ENCODE measurements at regions not wholly inside any gene's neighbourhood (a gene's known extent, or its start where the extent isn't known, plus 50 kb on each side); places are given as distances from the start of the nearest gene placed in this dataset.
"Not testable (repeated sequence)": the region's sequence is repeated elsewhere in the genome, so short reads cannot be mapped to it uniquely, and the experiment has no call there.

DNA sequence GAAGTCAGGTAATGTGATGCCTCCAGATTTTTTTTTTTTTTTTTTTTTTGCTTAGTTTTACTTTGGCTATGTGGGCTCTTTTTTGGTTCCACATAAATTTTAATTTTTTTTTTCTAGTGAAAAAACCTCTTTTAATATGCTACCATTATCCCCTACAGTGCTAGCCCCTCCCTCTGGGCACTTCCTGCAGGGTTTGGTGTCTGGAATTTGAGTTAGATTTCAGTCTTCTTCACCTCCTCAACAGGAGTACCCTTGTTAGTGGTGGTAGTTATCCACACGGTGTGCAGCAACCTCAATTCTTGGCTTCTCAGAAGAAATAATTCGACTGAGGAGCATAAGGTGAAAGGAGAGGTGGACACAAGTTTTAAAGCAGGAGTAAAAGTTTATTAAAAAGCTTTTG lies 128.8 kb upstream of the SYNCRIP start:
- 63 to 76% (median 75%) methylated on average over 2 of the region's 2 CpGs for WGBS, 3 donors
- Histone ChIP-seq H3K4me3 (ENCODE audit: low read depth in 1 of 3, low read length in 3 of 3) (no peak overlapping the region), H3K9me3 (ENCODE audit: control insufficient read depth in 2 of 2, insufficient read depth in 1 of 2, low read depth in 1 of 2, low read length in 1 of 2) (no peaks in the 10 kb centered on the region), H3K36me3 (ENCODE audit: control insufficient read depth in 3 of 3, insufficient read depth in 2 of 3, low read depth in 1 of 3, low read length in 3 of 3) (no peaks in the 10 kb centered on the region), H3K27ac (ENCODE audit: low read depth in 1 of 3, low read length in 2 of 3) (no peak overlapping the region), H3K4me1 (ENCODE audit: control insufficient read depth in 3 of 3, insufficient read depth in 2 of 3, low read depth in 1 of 3, low read length in 2 of 3) (no peaks in the 10 kb centered on the region), H3K27me3 (ENCODE audit: control insufficient read depth in 3 of 3, insufficient read depth in 3 of 3, low read length in 3 of 3) (no peaks in the 10 kb centered on the region)
- FAIRE-seq (no peak), DNase-seq (no peak)

DNA sequence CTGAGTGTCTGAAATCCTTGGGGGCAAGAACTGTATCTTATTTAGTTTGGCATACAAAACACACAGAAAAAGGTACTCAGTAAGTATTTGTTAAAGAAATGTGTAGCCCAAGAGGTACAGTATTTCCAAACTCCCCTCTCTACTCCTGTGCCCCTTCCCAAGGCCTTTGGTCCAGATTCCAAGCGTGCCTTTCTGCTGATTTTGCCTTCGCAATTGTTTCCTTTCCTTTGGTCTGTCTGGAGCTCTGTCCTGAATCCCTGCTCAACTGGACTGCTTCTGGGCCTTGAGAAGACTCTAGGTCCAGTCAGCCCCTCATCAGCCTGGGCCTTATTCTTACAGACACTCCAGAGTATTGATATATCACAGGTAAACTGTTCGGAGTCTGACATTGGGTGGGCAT lies 122.2 kb upstream of the SYNCRIP start:
- H3K4me1 ChIP-seq (ENCODE audit: control insufficient read depth in 3 of 3, insufficient read depth in 2 of 3, low read depth in 1 of 3, low read length in 2 of 3), result no peaks in the 10 kb centered on the region
- H3K36me3 ChIP-seq (ENCODE audit: control insufficient read depth in 3 of 3, insufficient read depth in 2 of 3, low read depth in 1 of 3, low read length in 3 of 3), result no peaks in the 10 kb centered on the region
- no peak for FAIRE-seq
- H3K27ac ChIP-seq (ENCODE audit: low read depth in 1 of 3, low read length in 2 of 3), result no peak overlapping the region
- WGBS, 3 donors, result 87 to 94% (median 94%) methylated on average over 3 of the region's 3 CpGs
- no peak for DNase-seq
- no peak overlapping the region for H3K4me3 ChIP-seq (ENCODE audit: low read depth in 1 of 3, low read length in 3 of 3)
- H3K27me3 ChIP-seq (ENCODE audit: control insufficient read depth in 3 of 3, insufficient read depth in 3 of 3, low read length in 3 of 3), result peaks cover 0 to 1% (median 0%) of the 10 kb centered on the region in 3 donors
- H3K9me3 ChIP-seq (ENCODE audit: control insufficient read depth in 2 of 2, insufficient read depth in 1 of 2, low read depth in 1 of 2, low read length in 1 of 2), result no peaks in the 10 kb centered on the region

GRCh38 chr6:85756982-85757381 lies 114.3 kb upstream of the SYNCRIP start:
- Histone ChIP-seq H3K4me3 (ENCODE audit: low read depth in 1 of 3, low read length in 3 of 3) (no peak overlapping the region), H3K9me3 (ENCODE audit: control insufficient read depth in 2 of 2, insufficient read depth in 1 of 2, low read depth in 1 of 2, low read length in 1 of 2) (no peaks in the 10 kb centered on the region), H3K36me3 (ENCODE audit: control insufficient read depth in 3 of 3, insufficient read depth in 2 of 3, low read depth in 1 of 3, low read length in 3 of 3) (no peaks in the 10 kb centered on the region), H3K27me3 (ENCODE audit: control insufficient read depth in 3 of 3, insufficient read depth in 3 of 3, low read length in 3 of 3) (no peaks in the 10 kb centered on the region), H3K27ac (ENCODE audit: low read depth in 1 of 3, low read length in 2 of 3) (no peak overlapping the region), H3K4me1 (ENCODE audit: control insufficient read depth in 3 of 3, insufficient read depth in 2 of 3, low read depth in 1 of 3, low read length in 2 of 3) (peaks cover 0 to 1% (median under 1%) of the 10 kb centered on the region in 3 donors)
- DNase-seq (peak; percentile 8 to 21), FAIRE-seq (no peak)

- DNase-seq (peak in 1 of 2 donors; percentile 10), FAIRE-seq (no peak)
- Histone ChIP-seq H3K27me3 (ENCODE audit: control insufficient read depth in 3 of 3, insufficient read depth in 3 of 3, low read length in 3 of 3) (no peaks in the 10 kb centered on the region), H3K4me3 (ENCODE audit: low read depth in 1 of 3, low read length in 3 of 3) (no peak overlapping the region), H3K9me3 (ENCODE audit: control insufficient read depth in 2 of 2, insufficient read depth in 1 of 2, low read depth in 1 of 2, low read length in 1 of 2) (no peaks in the 10 kb centered on the region), H3K27ac (ENCODE audit: low read depth in 1 of 3, low read length in 2 of 3) (no peak overlapping the region), H3K4me1 (ENCODE audit: control insufficient read depth in 3 of 3, insufficient read depth in 2 of 3, low read depth in 1 of 3, low read length in 2 of 3) (peaks cover 0 to 4% (median 3%) of the 10 kb centered on the region in 3 donors), H3K36me3 (ENCODE audit: control insufficient read depth in 3 of 3, insufficient read depth in 2 of 3, low read depth in 1 of 3, low read length in 3 of 3) (no peaks in the 10 kb centered on the region)
- 7 to 21% (median 20%) methylated on average over 2 of the region's 2 CpGs for WGBS, 3 donors
Measured at GRCh38 chr6:85754894-85755293, 112.2 kb upstream of the SYNCRIP start.

- no peaks in the 10 kb centered on the region for H3K36me3 ChIP-seq (ENCODE audit: control insufficient read depth in 3 of 3, insufficient read depth in 2 of 3, low read depth in 1 of 3, low read length in 3 of 3)
- FAIRE-seq (no peak), DNase-seq (peak in 1 of 2 donors; percentile 28)
- peaks cover 0 to 4% (median 3%) of the 10 kb centered on the region in 3 donors for H3K4me1 ChIP-seq (ENCODE audit: control insufficient read depth in 3 of 3, insufficient read depth in 2 of 3, low read depth in 1 of 3, low read length in 2 of 3)
- no peak overlapping the region for H3K4me3 ChIP-seq (ENCODE audit: low read depth in 1 of 3, low read length in 3 of 3)
- H3K27ac ChIP-seq (ENCODE audit: low read depth in 1 of 3, low read length in 2 of 3), result no peak overlapping the region
- no peaks in the 10 kb centered on the region for H3K9me3 ChIP-seq (ENCODE audit: control insufficient read depth in 2 of 2, insufficient read depth in 1 of 2, low read depth in 1 of 2, low read length in 1 of 2)
- no peaks in the 10 kb centered on the region for H3K27me3 ChIP-seq (ENCODE audit: control insufficient read depth in 3 of 3, insufficient read depth in 3 of 3, low read length in 3 of 3)
- WGBS, 3 donors, result 30 to 63% (median 33%) methylated on average over 5 of the region's 5 CpGs
Measured at GRCh38 chr6:85752602-85753001, 109.9 kb upstream of the SYNCRIP start.

DNA sequence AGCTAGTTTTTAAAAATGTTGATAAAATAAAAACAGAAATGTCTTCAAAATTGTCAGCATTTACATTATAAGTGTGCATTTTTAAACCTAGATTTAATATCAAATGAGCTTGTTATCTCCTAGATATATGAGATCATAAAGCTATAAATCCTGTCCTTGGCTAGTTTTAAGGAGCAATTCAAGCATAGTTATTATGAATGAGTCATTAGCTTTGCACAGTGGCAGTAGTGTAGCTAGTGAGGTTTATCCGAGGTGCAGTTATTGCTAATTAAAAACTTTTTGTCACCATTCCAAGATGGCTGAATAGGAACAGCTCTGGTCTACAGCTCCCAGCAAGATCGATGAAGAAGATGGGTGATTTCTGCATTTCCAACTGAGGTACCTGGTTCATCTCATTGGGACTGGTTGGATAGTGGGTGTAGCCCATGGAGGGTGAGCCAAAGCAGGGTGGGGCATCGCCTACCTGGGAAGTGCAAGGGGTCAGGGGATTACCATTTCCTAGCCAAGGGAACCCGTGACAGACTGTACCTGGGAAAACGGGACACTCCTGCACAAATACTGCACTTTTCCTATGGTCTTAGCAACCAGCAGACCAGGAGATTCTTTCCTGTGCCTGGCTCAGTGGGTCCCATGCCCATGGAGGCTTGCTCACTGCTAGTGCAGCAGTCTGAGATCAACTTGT lies 108.8 kb upstream of the SYNCRIP start:
- H3K4me1 ChIP-seq (ENCODE audit: control insufficient read depth in 3 of 3, insufficient read depth in 2 of 3, low read depth in 1 of 3, low read length in 2 of 3), result peaks cover 0 to 4% (median 3%) of the 10 kb centered on the region in 3 donors
- H3K4me3 ChIP-seq (ENCODE audit: low read depth in 1 of 3, low read length in 3 of 3), result no peak overlapping the region
- FAIRE-seq, result peak; percentile 88
- peak; percentile 46 to 87 for DNase-seq
- no peaks in the 10 kb centered on the region for H3K36me3 ChIP-seq (ENCODE audit: control insufficient read depth in 3 of 3, insufficient read depth in 2 of 3, low read depth in 1 of 3, low read length in 3 of 3)
- WGBS, 3 donors, result 18 to 63% (median 32%) methylated on average over 5 of the region's 5 CpGs
- no peaks in the 10 kb centered on the region for H3K27me3 ChIP-seq (ENCODE audit: control insufficient read depth in 3 of 3, insufficient read depth in 3 of 3, low read length in 3 of 3)
- no peaks in the 10 kb centered on the region for H3K9me3 ChIP-seq (ENCODE audit: control insufficient read depth in 2 of 2, insufficient read depth in 1 of 2, low read depth in 1 of 2, low read length in 1 of 2)
- H3K27ac ChIP-seq (ENCODE audit: low read depth in 1 of 3, low read length in 2 of 3), result no peak overlapping the region

GRCh38 chr6:85750146-85750545 lies 107.5 kb upstream of the SYNCRIP start:
- H3K4me3 ChIP-seq (ENCODE audit: low read depth in 1 of 3, low read length in 3 of 3); H3K4me1 ChIP-seq (ENCODE audit: control insufficient read depth in 3 of 3, insufficient read depth in 2 of 3, low read depth in 1 of 3, low read length in 2 of 3); DNase-seq; H3K27ac ChIP-seq (ENCODE audit: low read depth in 1 of 3, low read length in 2 of 3); FAIRE-seq; H3K36me3 ChIP-seq (ENCODE audit: control insufficient read depth in 3 of 3, insufficient read depth in 2 of 3, low read depth in 1 of 3, low read length in 3 of 3); H3K27me3 ChIP-seq (ENCODE audit: control insufficient read depth in 3 of 3, insufficient read depth in 3 of 3, low read length in 3 of 3); H3K9me3 ChIP-seq (ENCODE audit: control insufficient read depth in 2 of 2, insufficient read depth in 1 of 2, low read depth in 1 of 2, low read length in 1 of 2): not testable (repeated sequence)
- WGBS, 3 donors, result 80 to 90% (median 83%) methylated on average over 2 of the region's 2 CpGs

- WGBS, 3 donors, result 29 to 60% (median 45%) methylated on average over 4 of the region's 4 CpGs
- FAIRE-seq (no peak), DNase-seq (peak; percentile 2 to 3)
- H3K27me3 ChIP-seq (ENCODE audit: control insufficient read depth in 3 of 3, insufficient read depth in 3 of 3, low read length in 3 of 3), result no peaks in the 10 kb centered on the region
- no peak overlapping the region for H3K27ac ChIP-seq (ENCODE audit: low read depth in 1 of 3, low read length in 2 of 3)
- H3K9me3 ChIP-seq (ENCODE audit: control insufficient read depth in 2 of 2, insufficient read depth in 1 of 2, low read depth in 1 of 2, low read length in 1 of 2), result peaks cover 0 to 4% of the 10 kb centered on the region in 2 donors
- H3K36me3 ChIP-seq (ENCODE audit: control insufficient read depth in 3 of 3, insufficient read depth in 2 of 3, low read depth in 1 of 3, low read length in 3 of 3), result no peaks in the 10 kb centered on the region
- H3K4me1 ChIP-seq (ENCODE audit: control insufficient read depth in 3 of 3, insufficient read depth in 2 of 3, low read depth in 1 of 3, low read length in 2 of 3), result peaks cover 0 to 7% (median 4%) of the 10 kb centered on the region in 3 donors
- no peak overlapping the region for H3K4me3 ChIP-seq (ENCODE audit: low read depth in 1 of 3, low read length in 3 of 3)
Measured at GRCh38 chr6:85749236-85749635, 106.5 kb upstream of the SYNCRIP start.

- no peak for FAIRE-seq
- H3K4me3 ChIP-seq (ENCODE audit: low read depth in 1 of 3, low read length in 3 of 3), result no peak overlapping the region
- WGBS, 3 donors, result 44 to 79% (median 55%) methylated on average over 1 of the region's 1 CpG
- H3K27me3 ChIP-seq (ENCODE audit: control insufficient read depth in 3 of 3, insufficient read depth in 3 of 3, low read length in 3 of 3), result no peaks in the 10 kb centered on the region
- H3K9me3 ChIP-seq (ENCODE audit: control insufficient read depth in 2 of 2, insufficient read depth in 1 of 2, low read depth in 1 of 2, low read length in 1 of 2), result peaks cover 0 to 4% of the 10 kb centered on the region in 2 donors
- H3K36me3 ChIP-seq (ENCODE audit: control insufficient read depth in 3 of 3, insufficient read depth in 2 of 3, low read depth in 1 of 3, low read length in 3 of 3), result no peaks in the 10 kb centered on the region
- no peak for DNase-seq
- H3K27ac ChIP-seq (ENCODE audit: low read depth in 1 of 3, low read length in 2 of 3), result no peak overlapping the region
- peaks cover 0 to 7% (median 4%) of the 10 kb centered on the region in 3 donors for H3K4me1 ChIP-seq (ENCODE audit: control insufficient read depth in 3 of 3, insufficient read depth in 2 of 3, low read depth in 1 of 3, low read length in 2 of 3)
Measured at GRCh38 chr6:85747666-85748065, 105.0 kb upstream of the SYNCRIP start.

Measured in small intestine (tissue), 7 donors.